RPMI8226 (cell line): ENCODE measurements at regions not wholly inside any gene's neighbourhood (a gene's known extent, or its start where the extent isn't known, plus 50 kb on each side); places are given as distances from the start of the nearest gene placed in this dataset.

Experiments used
- DNase-seq: peaks from one replicate; pipeline ENCODE4 v3.0.0-alpha.2; 2015

DNA sequence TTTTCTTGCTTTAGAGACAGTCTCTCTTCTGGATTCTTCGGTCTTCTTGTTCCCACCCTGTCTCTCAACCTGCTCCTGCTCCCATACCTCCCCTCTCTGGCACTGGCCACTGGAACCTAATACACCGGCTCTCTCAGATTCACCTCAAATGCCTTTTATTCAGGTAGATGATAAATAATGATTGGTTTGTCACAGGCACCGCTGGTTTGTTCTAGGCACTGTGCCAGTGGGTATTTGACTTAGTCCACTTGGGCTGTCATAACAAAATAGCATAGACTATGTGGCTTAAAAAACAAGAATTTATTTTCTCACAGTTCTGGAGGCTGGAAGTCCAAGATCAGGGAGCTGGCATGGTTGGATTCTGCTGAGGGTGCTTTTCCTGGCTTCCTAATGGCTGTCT is 278.2 kb upstream of the STT3B start:
- DNase-seq = no peak

DNA sequence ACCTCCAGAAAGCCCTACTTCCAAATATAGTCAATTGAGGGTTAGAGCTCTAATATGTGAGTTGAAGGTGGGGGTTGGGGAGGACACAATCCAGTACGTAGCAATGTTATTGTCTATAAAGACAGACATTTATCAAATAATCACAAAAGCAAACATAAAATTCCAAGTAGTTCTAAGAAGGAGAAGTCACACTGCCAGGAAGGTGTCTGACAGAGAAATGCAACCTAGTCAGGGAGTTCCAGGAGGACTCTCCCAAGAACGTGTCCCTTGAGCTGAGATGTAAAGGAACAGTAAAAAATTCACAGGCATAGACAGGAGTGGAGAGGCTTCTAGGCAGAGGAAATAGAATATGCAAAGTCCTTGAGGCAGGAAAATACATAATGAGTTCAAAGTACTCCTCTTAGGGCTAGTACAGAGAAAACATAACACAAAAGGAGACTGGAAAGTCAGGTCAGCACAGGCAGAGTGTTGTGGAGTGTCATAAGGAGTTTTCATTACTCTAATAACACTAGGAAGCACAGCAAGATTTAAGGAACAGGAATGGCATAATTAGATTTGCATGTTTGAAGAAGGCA is 277.6 kb upstream of the STT3B start:
- no peak for DNase-seq

DNA sequence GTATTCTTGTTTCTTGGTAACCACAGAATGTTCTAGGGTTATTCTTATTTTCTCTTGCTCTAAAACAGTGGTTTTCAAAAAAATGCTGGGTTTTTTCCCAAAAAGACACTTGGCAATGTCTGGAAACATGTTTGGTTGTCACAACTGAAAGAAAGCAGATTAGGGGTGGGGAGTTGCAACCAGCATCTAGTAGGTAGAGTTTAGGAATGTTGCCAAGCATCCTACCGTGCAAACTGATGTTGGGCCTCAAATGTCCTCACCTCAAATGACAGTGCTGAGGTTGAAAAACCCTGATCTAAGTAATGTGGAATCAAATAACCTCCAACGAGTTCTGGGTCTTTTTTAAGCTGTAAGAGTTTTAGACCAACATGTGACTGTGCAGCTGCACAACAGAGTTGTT is 270.5 kb upstream of the STT3B start:
- no peak for DNase-seq

DNA sequence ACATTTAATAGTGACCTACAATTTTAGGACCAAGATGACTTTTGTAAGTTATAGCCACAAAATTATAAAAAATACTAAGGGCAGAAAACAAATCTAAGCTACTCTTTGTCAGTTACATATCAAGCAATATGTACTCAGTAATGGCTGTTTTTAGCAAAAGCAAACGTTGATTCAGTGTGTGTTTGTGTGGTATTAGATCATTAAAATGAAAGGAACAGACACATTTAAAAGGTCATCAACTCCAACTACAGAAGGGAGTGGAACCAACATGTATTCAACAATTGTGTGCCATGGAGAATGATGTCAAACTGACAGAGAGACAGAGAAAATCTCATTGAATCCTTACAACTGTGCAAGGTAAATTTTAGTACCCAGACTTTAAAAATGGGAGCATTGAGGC is 268.8 kb upstream of the STT3B start:
- DNase-seq = no peak

DNA sequence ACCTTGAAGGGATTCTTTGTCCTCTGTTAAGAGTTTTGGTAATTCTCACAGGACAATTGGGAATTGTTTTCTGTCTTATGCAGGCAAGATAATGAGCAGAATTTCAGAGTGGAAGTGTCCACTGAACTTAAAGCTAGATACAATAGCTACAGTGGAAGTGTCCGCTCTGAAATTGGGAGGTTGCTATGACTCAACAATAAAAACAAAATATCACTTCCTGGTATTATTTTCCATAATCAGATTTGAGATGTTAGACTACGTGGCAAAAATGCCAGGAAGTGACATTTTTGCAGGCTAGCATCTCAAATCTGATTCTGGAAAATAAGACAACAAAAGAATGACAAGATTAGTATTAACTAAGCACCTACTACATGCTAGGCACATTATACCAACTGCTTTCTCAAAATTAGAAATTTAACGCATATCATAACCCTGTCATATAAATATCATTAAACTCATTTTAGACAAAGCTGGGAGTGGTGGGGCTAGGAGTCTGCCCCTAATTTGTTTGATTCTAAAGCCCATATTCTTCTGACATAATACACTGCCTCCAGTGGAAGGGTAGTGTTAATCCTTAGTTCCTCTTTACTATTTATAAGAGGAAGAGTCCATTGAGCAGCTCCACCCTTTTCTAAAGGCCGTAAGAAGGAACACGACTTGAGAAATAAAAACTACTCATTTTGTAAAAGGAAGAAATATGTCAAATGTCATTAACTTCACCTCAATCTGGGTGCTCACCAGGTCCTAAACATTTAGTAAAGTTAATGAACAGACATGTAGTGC is 266.9 kb upstream of the STT3B start:
- no peak for DNase-seq

DNA sequence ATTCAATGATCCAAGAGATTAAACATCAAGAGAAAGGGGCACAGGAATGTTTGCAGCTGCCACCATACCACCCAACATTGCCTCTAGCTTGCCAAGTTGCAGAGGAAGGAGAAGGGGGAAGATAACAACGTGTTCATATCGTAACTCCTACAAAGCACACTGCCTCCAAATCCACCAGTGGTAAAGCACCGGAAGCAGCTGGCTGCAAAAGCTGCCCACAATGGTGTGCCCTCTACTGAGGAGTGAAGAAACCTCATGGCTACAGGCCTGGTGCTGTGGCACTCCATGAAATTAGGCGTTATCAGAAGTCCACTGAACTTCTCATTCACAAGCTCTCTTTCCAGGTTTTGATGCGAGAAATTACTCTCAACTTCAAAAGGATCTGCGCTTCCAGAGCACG is 263.9 kb upstream of the STT3B start:
- peak; percentile 7 for DNase-seq

DNA sequence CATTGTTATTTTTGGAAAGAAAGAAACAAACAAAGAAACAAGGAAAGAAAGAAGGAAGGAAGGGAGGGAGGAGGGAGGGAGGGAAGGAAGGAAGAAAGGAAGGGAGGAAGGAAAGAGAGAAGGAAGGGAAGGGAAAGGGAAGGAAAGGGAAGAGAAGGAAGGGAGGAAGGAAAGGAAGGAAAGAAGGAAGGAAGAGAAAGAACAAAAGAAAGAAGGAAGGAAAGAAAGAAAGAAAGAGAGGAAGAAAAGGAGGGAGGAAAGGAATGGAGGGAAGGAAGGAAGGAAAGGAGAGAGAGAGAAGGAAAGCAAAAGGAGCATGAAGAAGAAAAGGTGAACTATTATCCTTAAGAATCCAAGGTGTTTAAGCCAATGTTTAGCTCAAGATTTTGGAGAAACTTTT is 262.7 kb upstream of the STT3B start:
- DNase-seq = no peak

DNA sequence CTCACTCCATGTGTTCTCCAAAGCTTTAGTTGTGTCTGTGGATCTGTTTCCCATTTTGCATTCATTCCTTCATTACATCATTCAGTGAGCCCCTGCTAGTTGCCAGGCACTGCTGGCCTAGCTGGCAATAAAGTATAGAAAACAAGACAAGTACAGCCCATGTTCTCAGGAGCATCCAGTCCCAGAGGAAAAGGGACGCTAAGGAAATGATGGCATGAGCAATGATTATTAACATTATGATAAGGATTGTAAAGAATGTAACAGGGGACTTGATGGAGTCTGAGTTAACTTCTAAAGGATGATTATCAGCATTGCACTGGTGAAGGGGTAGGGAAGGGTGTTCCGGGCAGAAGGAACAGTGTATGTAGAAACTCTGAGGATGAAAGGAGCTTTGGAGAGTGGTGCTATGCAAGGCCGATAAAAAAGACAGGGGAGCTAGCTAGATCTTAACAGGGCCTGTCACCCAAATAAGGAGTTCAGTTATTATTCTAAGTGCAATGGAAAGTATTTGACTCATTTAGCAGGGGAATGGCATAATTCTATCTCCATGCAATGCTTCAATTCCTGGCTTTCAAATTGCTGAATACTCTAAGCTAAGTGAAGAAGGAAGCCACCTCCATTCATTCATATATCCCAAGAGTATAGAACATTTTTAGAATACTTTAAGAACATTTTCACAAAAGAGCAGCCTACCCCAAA is 258.2 kb upstream of the STT3B start:
- DNase-seq = no peak

DNA sequence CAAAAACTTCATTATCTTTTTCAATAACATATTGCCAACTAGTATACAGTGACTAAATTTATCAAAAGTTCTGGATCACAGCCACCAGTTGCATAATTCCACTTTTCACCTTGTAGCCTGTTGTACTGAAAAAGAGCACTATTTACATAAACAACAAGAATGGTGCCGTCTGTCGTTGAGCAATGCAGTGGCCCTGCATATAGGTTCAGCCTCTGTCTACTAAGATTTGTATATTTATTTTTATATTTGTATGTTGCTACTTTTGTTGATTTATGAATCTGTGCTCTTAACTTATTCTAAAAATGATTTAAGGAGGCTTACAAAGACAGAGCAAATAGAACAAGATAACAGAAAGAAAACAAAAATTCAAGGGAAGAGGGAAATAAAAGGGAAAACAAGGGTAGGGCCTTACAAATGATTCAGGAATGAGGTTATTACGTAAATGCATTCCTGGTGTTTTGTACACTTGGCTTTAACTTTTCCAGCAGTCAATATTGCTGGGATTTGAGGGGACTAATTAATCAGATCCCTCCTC is 257.6 kb upstream of the STT3B start:
- no peak for DNase-seq

DNA sequence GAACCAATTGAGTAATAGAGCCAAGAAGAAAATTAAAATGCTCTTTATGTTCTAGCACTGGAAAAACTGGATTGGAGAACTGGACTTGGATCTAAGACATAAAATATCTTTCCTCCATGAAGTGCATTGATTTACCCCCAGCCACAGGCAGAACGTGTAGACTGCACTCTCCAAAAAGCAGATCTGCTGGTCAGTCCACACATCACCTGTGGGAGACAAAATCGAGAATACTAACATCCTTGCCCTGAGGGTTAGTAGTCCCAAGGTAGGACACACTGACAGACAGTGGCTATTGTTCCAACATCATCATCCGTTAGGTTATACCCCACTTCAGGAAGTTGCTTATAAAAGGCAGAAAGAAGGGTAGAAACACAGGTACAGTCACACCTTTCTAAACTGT is 257.1 kb upstream of the STT3B start:
- DNase-seq = no peak

DNA sequence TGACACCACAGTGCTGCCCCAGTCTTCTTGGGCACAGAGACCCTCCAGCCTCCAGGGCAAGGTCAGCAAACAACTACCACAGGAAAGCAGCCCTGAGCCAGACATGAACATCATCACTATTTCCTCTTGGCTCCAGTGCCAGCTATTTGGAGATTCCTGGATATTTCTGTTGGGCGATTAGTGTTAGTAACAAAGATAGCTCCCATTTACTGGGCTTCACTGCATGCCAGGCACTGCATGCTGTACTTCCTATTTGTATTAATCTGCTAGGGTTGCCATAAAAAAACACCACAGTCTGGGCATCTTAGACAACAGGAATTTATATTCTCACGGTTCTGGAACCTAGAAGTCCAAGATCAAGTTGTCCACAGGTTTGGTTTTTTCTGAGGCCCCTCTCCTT is 255.1 kb upstream of the STT3B start:
- DNase-seq = no peak

DNA sequence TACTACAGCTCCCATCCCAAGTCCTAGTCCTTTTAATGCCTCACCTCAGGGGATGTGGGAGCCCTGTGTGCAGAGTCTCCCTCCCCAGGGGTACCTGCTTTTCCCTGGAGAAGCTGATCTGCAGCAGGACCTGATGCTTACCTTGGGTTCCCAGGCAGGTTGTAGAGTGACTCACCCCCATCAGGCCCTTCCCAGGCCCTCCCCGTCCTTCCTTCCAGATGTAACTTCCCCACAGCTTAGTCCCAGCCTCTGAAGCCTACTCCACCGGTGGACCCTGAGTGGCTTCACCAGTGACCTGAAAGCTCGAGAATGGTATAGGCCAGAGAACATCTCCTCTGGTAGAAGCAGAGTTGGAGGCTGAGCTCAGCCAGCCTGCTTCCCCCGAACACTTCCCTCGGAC is 254.2 kb upstream of the STT3B start:
- no peak for DNase-seq

DNA sequence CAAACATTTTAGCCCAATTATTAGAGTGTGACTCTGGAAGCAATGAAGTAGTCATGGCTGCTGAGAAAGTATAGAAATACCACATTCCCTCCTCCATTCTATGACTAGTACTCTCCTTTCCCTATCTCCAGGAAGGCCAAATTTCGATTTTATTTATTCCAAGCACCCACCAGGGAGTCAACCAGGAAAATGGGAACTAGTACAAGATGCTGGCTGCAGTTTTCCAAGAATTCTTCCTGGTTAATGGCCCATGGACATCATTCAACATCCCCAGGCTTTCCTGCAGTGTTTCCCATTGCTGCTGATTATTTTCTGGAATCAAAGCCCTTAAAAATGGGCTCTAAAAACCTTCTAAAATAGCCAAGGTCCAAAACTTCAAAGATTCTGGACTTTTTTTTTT is 247.9 kb upstream of the STT3B start:
- no peak for DNase-seq

DNA sequence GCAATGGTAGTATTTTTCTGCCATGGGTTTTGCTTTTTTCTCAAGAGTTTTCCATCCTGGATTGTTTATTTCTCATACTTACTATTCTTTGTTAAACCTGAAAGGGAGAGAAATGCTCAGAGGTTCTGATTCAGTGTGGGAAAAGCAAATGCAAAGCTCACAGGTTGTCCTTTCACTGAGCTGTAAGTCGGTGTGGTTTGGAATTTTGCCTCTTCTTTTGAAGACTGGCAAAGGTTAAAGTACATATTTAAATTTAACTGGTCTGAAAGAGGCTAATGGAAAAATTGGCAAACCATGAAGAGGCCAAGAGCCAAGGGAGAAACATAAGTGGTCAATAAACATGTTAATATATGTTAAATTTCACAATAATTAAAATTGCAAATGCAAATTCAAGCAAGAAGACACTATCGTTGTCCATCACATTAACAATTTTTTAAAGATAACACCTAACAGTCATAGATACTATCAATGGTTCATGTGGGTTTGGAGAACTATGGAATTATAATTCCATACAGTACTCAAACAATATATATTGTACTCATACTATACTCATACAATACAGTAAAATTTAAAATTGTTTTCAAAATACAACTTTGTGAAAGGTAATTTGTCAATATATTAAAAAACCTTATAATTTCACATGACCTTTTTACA is 246.8 kb upstream of the STT3B start:
- no peak for DNase-seq

DNA sequence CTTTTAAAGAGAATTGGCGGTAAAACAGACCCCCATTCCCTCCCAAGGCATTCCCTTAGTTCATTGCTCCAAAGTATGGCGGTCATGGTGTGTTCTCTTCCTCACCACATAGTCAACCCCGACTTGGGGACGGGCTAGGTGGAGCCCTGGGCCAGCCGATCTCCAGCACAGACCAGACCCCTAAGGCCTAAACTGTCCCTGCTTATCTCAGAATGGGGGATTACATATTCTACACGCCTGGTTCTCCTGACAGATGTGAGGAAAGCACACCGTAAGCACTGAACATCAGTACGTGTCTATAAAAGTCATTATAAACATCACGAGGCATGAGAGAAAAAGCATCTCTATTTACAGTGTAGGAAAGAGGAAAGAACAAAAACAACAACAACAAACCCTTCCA is 244.5 kb upstream of the STT3B start:
- DNase-seq = no peak

DNA sequence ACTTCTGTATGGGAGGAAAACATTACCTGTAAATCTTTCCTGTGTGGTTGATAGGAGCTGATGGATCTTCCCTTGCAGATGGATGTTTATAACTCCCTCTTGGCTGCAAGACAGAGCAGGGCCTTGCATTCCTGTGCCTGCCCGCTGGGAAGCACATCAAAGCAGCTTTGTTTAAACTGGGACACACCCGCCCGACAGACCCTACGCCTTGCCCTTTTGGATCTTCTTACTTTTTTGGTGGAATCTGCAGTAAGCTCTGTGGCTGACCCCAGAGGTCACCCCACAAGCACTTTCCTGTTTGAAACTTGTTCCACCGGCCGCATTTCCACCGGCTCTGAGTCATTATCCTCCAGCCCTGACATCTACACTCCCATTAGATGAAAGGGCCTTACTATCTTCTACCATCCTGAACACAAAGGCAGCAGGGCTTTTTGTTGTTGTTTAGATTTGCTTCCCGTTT is 244.1 kb upstream of the STT3B start:
- peak; percentile 51 for DNase-seq

DNA sequence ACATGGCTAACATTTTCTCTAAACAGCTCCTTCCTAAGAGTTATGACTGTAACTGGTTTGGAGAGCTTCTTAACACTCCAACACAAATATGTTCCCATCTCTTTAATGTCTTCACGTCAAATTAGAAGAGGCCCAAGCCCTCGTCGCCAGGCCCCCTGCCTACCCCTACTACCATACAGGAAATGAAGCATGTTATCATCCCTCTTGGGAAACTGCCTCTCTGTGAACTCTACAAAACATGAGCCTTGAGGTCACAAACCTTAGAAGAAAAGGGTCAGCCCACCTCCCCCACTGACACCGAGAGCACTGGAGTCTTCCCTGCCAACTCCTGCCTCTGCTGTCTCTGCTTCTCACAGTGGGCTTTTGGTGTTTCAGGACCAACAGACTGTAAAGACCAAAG is 243.1 kb upstream of the STT3B start:
- DNase-seq = no peak

DNA sequence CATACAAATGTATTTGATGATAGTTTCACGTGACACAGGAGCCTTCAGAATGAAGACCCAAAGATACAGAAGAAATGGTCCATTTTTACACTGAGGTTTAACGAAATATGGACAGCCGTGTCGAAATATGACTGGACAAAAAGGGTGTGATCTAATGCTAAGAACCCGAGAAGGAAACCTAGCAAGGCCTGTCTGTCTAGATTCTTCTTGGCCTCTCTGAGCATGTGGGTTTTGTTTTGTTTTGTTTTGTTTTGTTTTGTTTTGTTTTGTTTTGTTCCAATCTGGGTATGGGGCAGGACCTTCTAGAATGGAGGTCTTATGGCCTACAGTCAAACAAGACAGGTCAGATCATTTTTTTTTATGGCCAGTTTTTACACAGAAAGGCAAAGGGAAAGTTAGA is 242.7 kb upstream of the STT3B start:
- no peak for DNase-seq

DNA sequence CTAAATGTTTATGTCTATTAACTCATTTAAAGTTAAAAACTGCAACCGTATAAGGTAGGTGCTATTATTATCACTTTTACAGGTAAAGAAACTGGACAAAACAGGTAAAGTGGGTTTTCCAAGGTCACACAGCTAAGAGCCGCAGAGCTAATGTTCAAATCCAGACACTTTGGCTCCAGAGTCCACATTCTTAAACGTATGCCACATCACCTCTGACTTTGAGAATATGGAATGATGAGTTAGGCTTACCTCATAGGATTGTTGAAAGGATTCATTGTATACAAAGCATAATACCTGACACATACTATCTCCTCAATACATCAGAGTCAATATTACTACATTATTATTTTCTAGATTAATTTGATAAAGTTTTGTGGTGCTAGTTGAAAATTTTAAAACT is 240.9 kb upstream of the STT3B start:
- no peak for DNase-seq

DNA sequence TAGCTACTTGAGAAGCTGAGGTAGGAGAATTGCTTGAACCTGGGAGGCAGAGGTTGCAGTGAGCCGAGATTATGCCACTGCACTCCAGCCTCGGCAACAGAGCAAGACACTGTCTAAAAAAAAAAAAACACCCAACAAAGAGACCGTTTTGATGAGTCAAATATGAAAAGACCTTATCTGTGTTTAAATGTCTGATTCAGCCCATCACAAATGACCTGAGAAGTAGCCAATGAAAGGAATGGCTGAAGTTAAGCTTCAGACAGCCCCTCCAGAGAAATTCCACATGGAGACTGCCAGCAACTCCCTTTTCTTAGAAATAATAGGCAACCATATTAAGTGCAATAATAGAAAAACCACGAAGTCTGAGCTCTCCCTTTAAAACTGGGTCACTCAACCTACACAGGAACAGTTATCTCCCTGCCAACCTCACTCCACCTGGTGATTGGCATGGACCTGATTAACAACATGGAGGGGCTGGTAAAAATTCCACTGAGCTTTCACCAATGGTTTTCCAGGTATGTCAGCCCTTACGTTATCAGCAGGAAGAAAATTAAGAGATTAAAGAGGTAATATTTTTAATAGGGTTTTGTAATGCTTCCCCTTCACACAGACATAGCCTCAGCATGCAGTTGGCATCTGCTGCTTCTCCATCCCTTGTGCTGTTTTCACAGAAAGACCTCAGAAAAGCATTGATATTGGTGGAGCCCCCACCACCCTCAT is 238.1 kb upstream of the STT3B start:
- no peak for DNase-seq

DNA sequence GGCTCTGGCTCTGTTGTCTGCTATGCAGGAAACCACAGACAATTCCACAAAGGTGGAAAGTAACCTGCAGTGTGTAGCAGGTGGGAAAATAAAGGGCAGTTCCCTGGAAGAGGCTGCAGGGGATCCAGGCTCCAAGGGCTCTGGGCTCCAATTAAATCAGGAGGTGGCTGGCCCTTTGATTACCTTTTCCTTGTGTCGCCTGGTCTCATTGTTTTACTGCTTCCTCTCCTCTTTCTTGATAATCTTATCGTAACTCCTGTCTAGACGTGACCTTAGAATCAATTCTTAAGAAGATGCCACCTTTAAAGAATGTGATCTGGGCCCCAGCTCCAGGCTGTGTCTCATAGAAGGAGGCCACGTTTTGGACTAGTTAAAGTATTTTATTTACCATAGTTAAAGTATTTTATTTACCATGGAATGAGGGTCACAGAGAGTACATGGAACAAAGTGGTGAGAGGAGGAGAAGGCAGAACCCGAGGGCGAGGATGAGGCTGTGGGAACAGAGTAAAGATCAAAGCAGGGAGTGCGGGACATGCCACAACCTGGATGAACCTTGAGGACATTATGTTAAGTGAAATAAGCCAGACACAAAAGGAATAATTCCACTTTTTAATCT is 237.5 kb upstream of the STT3B start:
- no peak for DNase-seq

DNA sequence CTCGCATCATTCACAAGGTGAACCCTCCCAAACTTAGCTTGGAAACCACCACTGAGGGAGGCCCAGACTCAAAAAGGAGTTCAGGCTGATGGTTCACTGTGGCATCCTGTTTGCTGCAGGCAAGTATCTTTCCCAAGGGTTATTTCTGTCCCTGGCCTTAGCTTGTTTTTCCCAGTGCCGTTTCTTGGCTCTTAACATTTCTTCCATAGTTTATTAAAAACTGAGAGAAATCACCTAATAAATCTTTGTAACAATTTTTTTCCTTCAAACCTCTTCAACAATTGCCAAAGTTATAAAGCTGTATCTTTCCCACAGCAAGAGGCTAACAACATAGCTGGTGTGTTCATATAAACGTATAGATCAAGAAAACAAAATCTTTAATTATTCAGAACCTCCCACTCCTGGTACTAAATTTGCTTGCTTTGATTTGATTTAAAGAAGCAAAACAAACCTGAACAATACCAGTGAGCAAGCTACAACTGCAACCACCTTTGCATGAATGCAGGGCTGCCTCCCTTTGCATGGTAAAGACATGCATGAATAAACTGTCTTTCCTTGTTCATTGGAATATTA is 234.9 kb upstream of the STT3B start:
- DNase-seq = no peak
